Stimulated activated CD4-positive, alpha-beta T cell treated with anti-CD3 and anti-CD28 coated beads, Interleukin-4, amount 100 ng/mL, for 48 hours (primary cell): ENCODE measurements at regions not wholly inside any gene's neighbourhood (a gene's known extent, or its start where the extent isn't known, plus 50 kb on each side); places are given as distances from the start of the nearest gene placed in this dataset.

ENCODE experiments used
- DNase-seq, 2 donors: peaks; one replicate each; pipeline ENCODE4 v3.0.0-alpha.2; 2020; ENCODE audit warnings: low read depth in 2 of 2

GRCh38 chr5:15447209-15447608 lies 52.8 kb upstream of the FBXL7 start:
- no peak for DNase-seq

DNA sequence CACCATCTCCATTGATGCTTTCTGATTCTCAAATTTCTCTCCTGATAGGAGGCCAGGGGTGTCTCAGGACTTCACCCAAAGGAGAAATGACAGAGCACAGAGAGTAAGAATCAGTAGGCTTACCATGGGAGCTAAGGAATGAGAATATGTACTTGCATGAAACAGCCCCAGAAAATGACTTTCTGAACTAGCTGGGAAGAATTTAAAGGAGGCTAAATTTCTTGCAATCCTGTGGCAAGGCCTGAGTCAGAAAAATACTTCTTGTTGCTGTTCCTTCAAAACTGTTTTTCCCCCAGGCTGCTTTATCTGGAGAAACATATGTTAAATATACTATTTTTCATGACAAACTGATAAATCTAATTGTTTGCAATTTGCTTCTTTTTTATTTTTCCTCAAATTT lies 53.4 kb upstream of the FBXL7 start:
- no peak for DNase-seq

DNA sequence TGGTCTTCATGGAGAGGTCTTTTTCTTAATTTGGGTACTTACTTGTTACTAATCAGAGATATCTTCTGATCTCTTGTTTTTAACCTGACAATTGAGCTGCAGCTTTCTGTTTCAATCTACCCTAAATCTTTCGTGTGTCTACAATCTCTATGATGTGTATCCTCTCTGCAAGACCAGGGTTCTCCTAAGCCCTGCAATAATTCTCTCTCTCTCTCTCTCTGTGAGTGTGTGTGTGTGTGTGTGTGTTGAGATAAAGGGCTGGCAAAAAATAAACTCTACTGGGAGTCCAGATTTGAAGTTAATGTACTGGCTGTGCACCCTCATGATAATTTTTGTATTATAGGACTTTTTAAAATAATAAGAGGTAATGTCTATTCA lies 57.8 kb upstream of the FBXL7 start:
- no peak for DNase-seq

DNA sequence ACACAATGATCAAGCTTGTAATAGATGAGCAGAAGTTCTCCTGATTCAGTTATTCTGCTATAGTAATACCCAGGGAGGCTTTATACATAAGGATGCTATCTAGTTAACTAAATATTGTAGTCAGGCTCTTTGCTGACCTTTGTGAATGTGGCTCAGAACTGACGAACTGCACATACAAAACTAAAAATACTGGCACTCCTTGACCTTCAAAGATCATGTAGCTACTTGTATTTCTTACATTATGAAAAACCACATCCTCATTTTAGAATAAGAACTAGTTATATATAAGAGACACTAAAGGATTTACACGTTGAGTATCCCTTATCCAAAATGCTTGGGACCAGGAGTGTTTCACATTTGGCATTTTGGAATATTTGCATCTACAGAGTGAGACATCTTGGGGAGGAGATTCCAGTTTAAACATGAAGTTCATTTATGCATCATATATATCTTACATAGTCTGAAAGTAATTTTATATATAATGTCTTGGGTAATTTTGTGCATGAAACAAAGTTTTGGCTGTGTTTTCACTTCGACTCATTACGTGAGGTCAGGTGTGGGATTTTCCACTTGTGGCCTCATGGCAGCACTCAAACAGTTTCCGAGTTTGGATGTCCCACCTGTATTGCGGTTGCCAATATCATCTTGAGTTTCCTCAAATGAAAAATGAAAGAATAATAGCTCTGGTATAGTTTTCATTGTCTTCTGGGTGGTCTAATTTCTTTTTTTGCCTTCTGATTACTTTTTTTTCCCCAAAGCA lies 58.4 kb upstream of the FBXL7 start:
- no peak for DNase-seq

- no peak for DNase-seq
Observed at GRCh38 chr5:15440434-15440833, 59.5 kb upstream of the FBXL7 start.

DNA sequence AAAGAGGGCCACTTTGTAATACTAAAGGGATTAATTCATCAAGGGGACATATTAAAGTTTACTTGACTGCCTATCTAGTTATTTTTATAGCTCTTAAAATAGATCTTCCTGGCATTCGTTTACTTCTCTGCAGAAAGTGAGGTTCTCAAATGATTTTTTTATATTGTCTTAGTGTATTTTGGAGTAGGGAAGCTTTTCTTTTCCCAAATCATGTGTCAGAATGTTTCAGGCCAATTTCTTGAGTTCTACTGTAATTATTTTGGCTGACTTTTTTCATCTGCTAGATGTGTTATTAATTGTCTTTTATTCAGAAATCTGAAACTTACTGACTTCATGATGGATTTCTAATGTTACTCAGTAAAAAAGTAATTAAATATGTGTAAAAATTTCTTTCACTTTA lies 60.2 kb upstream of the FBXL7 start:
- no peak for DNase-seq

DNA sequence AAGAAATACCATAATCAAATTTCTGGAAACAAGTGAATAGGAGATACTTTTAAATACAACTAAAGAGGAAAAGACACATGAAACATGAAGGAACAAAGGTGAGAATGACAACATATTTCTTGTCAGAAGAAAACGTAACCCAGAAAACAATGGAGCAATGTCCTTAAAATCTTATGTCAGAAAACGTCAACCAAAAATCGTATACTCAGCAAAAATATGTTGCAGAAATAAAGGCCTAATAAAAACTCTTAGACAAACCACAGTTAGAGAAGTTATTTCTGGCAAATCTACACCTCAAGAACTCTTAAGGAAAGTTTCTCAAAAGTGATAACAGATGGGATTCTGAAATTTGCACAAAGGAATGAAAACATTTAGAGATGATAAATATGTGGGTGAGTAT lies 66.3 kb upstream of the FBXL7 start:
- no peak for DNase-seq

GRCh38 chr5:15431923-15432322 lies 68.1 kb upstream of the FBXL7 start:
- no peak for DNase-seq

DNA sequence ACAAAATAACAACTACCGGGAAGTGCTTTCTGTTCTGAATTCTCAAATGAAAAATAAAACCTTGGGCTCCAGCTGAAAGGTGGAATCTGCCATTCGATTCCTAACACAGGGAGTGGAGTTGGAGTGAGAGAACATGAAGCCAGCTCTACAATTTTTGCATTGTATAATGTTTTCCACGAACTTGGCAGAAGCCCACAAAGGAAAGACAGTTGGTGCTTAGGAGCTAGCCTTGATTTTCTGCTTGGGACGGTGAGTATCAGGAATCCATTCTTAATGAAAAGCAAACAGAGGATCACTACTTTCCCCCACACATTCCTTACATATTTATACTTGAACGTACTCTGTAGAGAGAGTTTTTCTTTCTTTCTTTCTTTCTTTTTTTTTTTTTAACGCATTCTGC lies 74.2 kb upstream of the FBXL7 start:
- no peak for DNase-seq

DNA sequence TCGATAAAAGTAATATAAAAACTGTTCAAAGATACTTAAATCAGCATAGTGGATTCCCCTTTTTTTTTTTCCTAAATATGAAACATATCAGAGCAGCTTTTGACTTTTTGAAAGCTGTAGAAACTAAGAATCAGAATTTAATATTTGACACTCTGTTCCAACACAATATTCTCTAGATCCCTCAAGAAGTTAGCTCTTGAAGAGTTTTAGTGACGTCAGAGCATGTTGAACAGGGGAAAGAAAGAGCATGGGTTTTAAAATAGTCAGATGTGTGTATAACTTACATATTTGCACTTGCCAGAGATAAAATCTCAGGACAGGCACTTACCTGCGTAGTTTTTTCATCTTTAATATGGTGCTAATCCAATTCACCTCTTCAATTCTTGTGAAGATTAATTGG lies 75.2 kb upstream of the FBXL7 start:
- DNase-seq = no peak

- DNase-seq = no peak
Observed at GRCh38 chr5:15421921-15422412, 78.0 kb upstream of the FBXL7 start.

- no peak for DNase-seq
Observed at GRCh38 chr5:15421381-15421780, 78.6 kb upstream of the FBXL7 start.

- DNase-seq = no peak
Observed at GRCh38 chr5:15420201-15420600, 79.8 kb upstream of the FBXL7 start.

- DNase-seq = no peak
Observed at GRCh38 chr5:15417156-15417555, 82.8 kb upstream of the FBXL7 start.

GRCh38 chr5:15406478-15406877 lies 93.5 kb upstream of the FBXL7 start:
- no peak for DNase-seq

- DNase-seq = no peak
Observed at GRCh38 chr5:15393146-15393545, 106.8 kb upstream of the FBXL7 start.

DNA sequence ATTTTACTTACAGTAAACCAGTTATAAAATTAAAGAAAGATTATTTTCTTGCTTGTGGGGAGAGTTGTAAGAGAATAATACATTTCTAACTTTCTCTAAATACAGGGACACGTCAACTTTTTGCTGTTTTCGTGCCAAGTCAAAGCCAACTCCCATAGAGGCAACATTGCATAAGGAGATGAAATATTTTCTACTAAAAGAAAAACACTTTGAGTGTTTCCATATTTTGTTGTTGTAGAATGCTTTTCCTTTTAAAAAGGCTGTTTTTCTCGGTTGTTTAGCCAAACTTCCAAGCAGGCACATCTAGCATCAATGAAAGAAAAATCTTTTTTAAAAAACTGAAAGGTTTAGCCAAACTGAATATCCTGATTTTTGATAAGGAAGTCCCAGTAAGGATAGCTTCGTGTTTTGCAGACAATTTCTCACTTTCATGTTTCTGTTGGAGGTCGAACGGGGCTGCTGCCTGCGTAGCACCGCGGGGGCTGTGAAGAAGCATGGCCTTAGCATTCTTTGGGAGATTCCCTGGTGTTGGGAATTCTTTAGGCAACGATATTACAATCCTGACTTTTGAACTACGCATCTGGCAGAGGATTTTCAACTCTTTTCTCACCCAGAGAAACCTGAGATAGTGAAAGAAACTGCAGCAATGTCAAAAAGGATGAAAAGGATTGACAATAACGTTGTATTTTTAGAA lies 108.1 kb upstream of the FBXL7 start:
- no peak for DNase-seq

DNA sequence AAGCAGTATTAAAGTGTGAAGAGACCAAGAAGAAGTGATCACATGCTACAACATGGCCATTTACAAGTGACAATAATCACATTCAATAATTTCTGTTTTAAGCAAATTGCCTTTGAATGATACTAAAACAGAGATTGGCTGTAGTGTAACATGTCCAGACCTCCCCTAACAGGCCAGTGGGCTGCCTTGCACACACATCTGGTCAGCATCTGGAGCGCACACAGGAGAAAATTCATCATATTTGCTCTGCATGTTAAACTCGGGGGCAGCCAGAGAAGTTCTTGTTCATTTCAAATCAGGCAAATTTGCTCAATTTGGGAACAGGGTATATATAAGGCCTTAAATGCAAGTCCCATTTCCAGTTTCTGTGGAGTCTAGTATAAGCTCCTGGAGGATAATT lies 111.1 kb upstream of the FBXL7 start:
- no peak for DNase-seq

GRCh38 chr5:15387931-15388524 lies 112.0 kb upstream of the FBXL7 start:
- DNase-seq = no peak

GRCh38 chr5:15386122-15386521 lies 113.9 kb upstream of the FBXL7 start:
- no peak for DNase-seq

GRCh38 chr5:15385553-15385952 lies 114.4 kb upstream of the FBXL7 start:
- no peak for DNase-seq

DNA sequence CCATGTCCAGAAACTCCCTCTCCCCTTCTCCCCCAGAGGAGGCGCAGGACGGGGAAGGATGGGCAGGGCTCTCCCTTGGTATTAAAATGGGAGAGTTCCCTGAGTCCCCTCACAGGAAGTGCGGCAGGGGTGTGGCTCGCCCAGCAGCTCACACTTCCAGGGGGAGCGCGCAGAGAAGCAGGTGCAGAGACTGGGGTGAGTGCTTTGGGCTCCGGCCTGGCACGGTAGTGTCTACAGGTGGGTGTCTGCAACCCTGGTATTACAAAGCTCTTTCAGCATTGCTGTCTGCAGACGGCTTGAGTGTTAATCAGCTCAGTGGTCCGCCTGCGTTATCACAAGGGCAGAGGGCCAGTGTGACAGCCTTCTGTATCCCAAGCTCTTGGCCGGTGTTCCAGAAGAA lies 114.9 kb upstream of the FBXL7 start:
- no peak for DNase-seq

GRCh38 chr5:15384581-15384980 lies 115.4 kb upstream of the FBXL7 start:
- DNase-seq = no peak
